Breast epithelium (tissue), 3 donors: ENCODE measurements at regions not wholly inside any gene's neighbourhood (a gene's known extent, or its start where the extent isn't known, plus 50 kb on each side); places are given as distances from the start of the nearest gene placed in this dataset.

Source experiments
- CTCF ChIP-seq, 3 donors: fragments of 450-650 bp; IDR thresholded peaks; one replicate each; pipeline ENCODE4 v1.5.1; 2016 to 2017; ENCODE audit warnings: antibody characterized with exemption in 3 of 3, mild to moderate bottlenecking in 3 of 3, moderate library complexity in 3 of 3
- POLR2A ChIP-seq: fragments of 450-650 bp; IDR thresholded peaks from one replicate; pipeline ENCODE4 v1.6.1; 2016; ENCODE audit warnings: antibody characterized with exemption, mild to moderate bottlenecking, moderate library complexity

- no peak for TF ChIP-seq CTCF (IDR thresholded peaks at IDR 0.05)
- no peak for TF ChIP-seq POLR2A
These were observed 69.7 kb upstream of the ARNT2 start for GRCh38 chr15:80334521-80334920.
